ACC112 (cell line): ENCODE measurements at regions not wholly inside any gene's neighbourhood (a gene's known extent, or its start where the extent isn't known, plus 50 kb on each side); places are given as distances from the start of the nearest gene placed in this dataset.

ENCODE experiments used
- H2AFZ ChIP-seq: fragments of 200-600 bp; sonication (generic); one replicate; pipeline ENCODE4 v1.6.0; 2017; ENCODE audit warnings: antibody characterized with exemption, low read length; ENCODE audit not compliant: unreplicated experiment
- H3K27ac ChIP-seq: fragments of 200-600 bp; sonication (generic); 2 replicates; pipeline ENCODE4 v1.5.1; 2014; ENCODE audit warnings: low read depth, mild to moderate bottlenecking, antibody characterized with exemption, low read length, moderate library complexity
- H3K27me3 ChIP-seq: fragments of 200-600 bp; sonication (generic); 2 replicates; pipeline ENCODE4 v1.6.1; 2014; ENCODE audit warnings: mild to moderate bottlenecking, antibody characterized with exemption, low read length, moderate library complexity, mixed read lengths; ENCODE audit not compliant: insufficient read depth
- H3K36me3 ChIP-seq: fragments of 200-600 bp; sonication (generic); 2 replicates; pipeline ENCODE4 v1.6.1; 2016; ENCODE audit warnings: mild to moderate bottlenecking, antibody characterized with exemption, low read length, moderate library complexity, mixed read lengths; ENCODE audit not compliant: insufficient read depth
- H3K4me1 ChIP-seq: fragments of 200-600 bp; sonication (generic); one replicate; pipeline ENCODE4 v1.6.1; 2016; ENCODE audit warnings: low read length, mixed read lengths; ENCODE audit not compliant: insufficient read depth, unreplicated experiment, control insufficient read depth
- H3K4me3 ChIP-seq: fragments of 200-600 bp; sonication (generic); 2 replicates; pipeline ENCODE4 v1.5.1; 2014; ENCODE audit warnings: mild to moderate bottlenecking, low read depth, low read length
- H3K79me2 ChIP-seq: fragments of 200-600 bp; sonication (generic); one replicate; pipeline ENCODE4 v1.6.0; 2016; ENCODE audit warnings: low read length; ENCODE audit not compliant: control insufficient read depth, unreplicated experiment, insufficient read depth

- no peaks in the 10 kb centered on the region for H3K4me1 ChIP-seq
These were observed 336.3 kb downstream of the UQCRFS1 start for GRCh38 chr19:28876609-28877123.

GRCh38 chr19:28874742-28875141 lies 338.2 kb downstream of the UQCRFS1 start:
- H3K27ac ChIP-seq = no peak overlapping the region
- H3K4me3 ChIP-seq = no peak overlapping the region
- H3K4me1 ChIP-seq = no peaks in the 10 kb centered on the region
- H2AFZ ChIP-seq = no peak overlapping the region
- no peaks in the 10 kb centered on the region for H3K36me3 ChIP-seq
- no peaks in the 10 kb centered on the region for H3K79me2 ChIP-seq
- no peaks in the 10 kb centered on the region for H3K27me3 ChIP-seq

More at GRCh38 chr19:28876609-28877123, 336.3 kb downstream of the UQCRFS1 start:
- Histone ChIP-seq H3K79me2 (no peaks in the 10 kb centered on the region), H2AFZ (no peak overlapping the region), H3K36me3 (no peaks in the 10 kb centered on the region), H3K4me3 (no peak overlapping the region), H3K27me3 (no peaks in the 10 kb centered on the region), H3K27ac (no peak overlapping the region)

GRCh38 chr19:28873301-28873700 lies 339.6 kb downstream of the UQCRFS1 start:
- no peak overlapping the region for H3K4me3 ChIP-seq
- no peaks in the 10 kb centered on the region for H3K79me2 ChIP-seq
- no peaks in the 10 kb centered on the region for H3K36me3 ChIP-seq
- H3K27me3 ChIP-seq = no peaks in the 10 kb centered on the region
- H3K4me1 ChIP-seq = no peaks in the 10 kb centered on the region
- no peak overlapping the region for H2AFZ ChIP-seq
- H3K27ac ChIP-seq = no peak overlapping the region

GRCh38 chr19:28871099-28871725 lies 341.7 kb downstream of the UQCRFS1 start:
- Histone ChIP-seq H3K27me3 (no peaks in the 10 kb centered on the region), H3K36me3 (no peaks in the 10 kb centered on the region), H3K4me3 (no peak overlapping the region), H3K4me1 (no peaks in the 10 kb centered on the region), H3K27ac (no peak overlapping the region), H3K79me2 (no peaks in the 10 kb centered on the region), H2AFZ (no peak overlapping the region)

- Histone ChIP-seq H3K4me1 (no peaks in the 10 kb centered on the region), H3K79me2 (no peaks in the 10 kb centered on the region), H3K27me3 (no peaks in the 10 kb centered on the region), H3K4me3 (no peak overlapping the region), H3K36me3 (no peaks in the 10 kb centered on the region), H2AFZ (no peak overlapping the region), H3K27ac (no peak overlapping the region)
These were observed 343.5 kb downstream of the UQCRFS1 start for GRCh38 chr19:28869459-28869858.

GRCh38 chr19:28868836-28869235 lies 344.1 kb downstream of the UQCRFS1 start:
- H3K36me3 ChIP-seq = no peaks in the 10 kb centered on the region
- no peaks in the 10 kb centered on the region for H3K79me2 ChIP-seq
- no peaks in the 10 kb centered on the region for H3K4me1 ChIP-seq
- H3K27me3 ChIP-seq = no peaks in the 10 kb centered on the region
- H3K4me3 ChIP-seq = no peak overlapping the region
- H2AFZ ChIP-seq = no peak overlapping the region
- no peak overlapping the region for H3K27ac ChIP-seq

- no peaks in the 10 kb centered on the region for H3K36me3 ChIP-seq
- no peaks in the 10 kb centered on the region for H3K4me1 ChIP-seq
- H3K27me3 ChIP-seq = no peaks in the 10 kb centered on the region
- H2AFZ ChIP-seq = no peak overlapping the region
- H3K27ac ChIP-seq = no peak overlapping the region
- H3K79me2 ChIP-seq = no peaks in the 10 kb centered on the region
- no peak overlapping the region for H3K4me3 ChIP-seq
These were observed 345.0 kb downstream of the UQCRFS1 start for GRCh38 chr19:28867978-28868377.

GRCh38 chr19:28864577-28865042 lies 348.3 kb downstream of the UQCRFS1 start:
- Histone ChIP-seq H2AFZ (no peak overlapping the region), H3K27ac (no peak overlapping the region), H3K27me3 (no peaks in the 10 kb centered on the region), H3K79me2 (no peaks in the 10 kb centered on the region), H3K4me3 (no peak overlapping the region), H3K36me3 (no peaks in the 10 kb centered on the region), H3K4me1 (no peaks in the 10 kb centered on the region)

GRCh38 chr19:28864024-28864503 lies 348.9 kb downstream of the UQCRFS1 start:
- Histone ChIP-seq H2AFZ (no peak overlapping the region), H3K4me3 (no peak overlapping the region), H3K36me3 (no peaks in the 10 kb centered on the region), H3K27me3 (no peaks in the 10 kb centered on the region), H3K79me2 (no peaks in the 10 kb centered on the region), H3K4me1 (no peaks in the 10 kb centered on the region), H3K27ac (no peak overlapping the region)

- H3K4me3 ChIP-seq = no peak overlapping the region
- H3K36me3 ChIP-seq = no peaks in the 10 kb centered on the region
- no peaks in the 10 kb centered on the region for H3K4me1 ChIP-seq
- H3K27ac ChIP-seq = no peak overlapping the region
- no peaks in the 10 kb centered on the region for H3K79me2 ChIP-seq
- H3K27me3 ChIP-seq = no peaks in the 10 kb centered on the region
- H2AFZ ChIP-seq = no peak overlapping the region
These were observed 350.7 kb downstream of the UQCRFS1 start for GRCh38 chr19:28862238-28862637.

GRCh38 chr19:28859811-28860210 lies 353.1 kb downstream of the UQCRFS1 start:
- H3K79me2 ChIP-seq = no peaks in the 10 kb centered on the region
- H3K4me1 ChIP-seq = no peaks in the 10 kb centered on the region
- no peaks in the 10 kb centered on the region for H3K27me3 ChIP-seq
- H3K27ac ChIP-seq = no peak overlapping the region
- H2AFZ ChIP-seq = no peak overlapping the region
- H3K4me3 ChIP-seq = no peak overlapping the region
- H3K36me3 ChIP-seq = no peaks in the 10 kb centered on the region
